Lower leg skin (tissue), 4 donors: ENCODE measurements at regions not wholly inside any gene's neighbourhood (a gene's known extent, or its start where the extent isn't known, plus 50 kb on each side); places are given as distances from the start of the nearest gene placed in this dataset.

Experiments used
- DNase-seq, 2 donors: peaks; one replicate each; pipeline ENCODE4 v3.0.0-alpha.2; 2019; ENCODE audit warnings: low spot score in 2 of 2
- H3K4me3 ChIP-seq: fragments of 200-600 bp; sonication (generic); 2 replicates; pipeline ENCODE4 v1.5.1; 2017; ENCODE audit warnings: mild to moderate bottlenecking, low read depth; ENCODE audit not compliant: poor library complexity, severe bottlenecking
- CTCF ChIP-seq, 3 donors: fragments of 450-650 bp; IDR thresholded peaks; one replicate each; pipeline ENCODE4 v1.5.1; 2016; ENCODE audit warnings: antibody characterized with exemption in 3 of 3, mild to moderate bottlenecking in 3 of 3, moderate library complexity in 2 of 3
- POLR2A ChIP-seq, 2 donors: fragments of 450-650 bp; IDR thresholded peaks; one replicate each; pipeline ENCODE4 v1.6.1; 2016 to 2017; ENCODE audit warnings: antibody characterized with exemption in 2 of 2, mild to moderate bottlenecking in 1 of 2, moderate library complexity in 1 of 2
- WGBS, 2 donors: methylation state at CpG; one replicate each; pipeline ENCODE4 v1.1.5; 2018; 5-methylcytosine and 5-hydroxymethylcytosine counted together
- intact Hi-C: fragments of 100-400 bp; cut with DNase I; formaldehyde crosslinking; loops from one replicate; pipeline ENCODE4 v1.15.0; 2023; ENCODE audit warnings: low total_unique reads

GRCh38 chr2:239514754-239515530 is 114.1 kb upstream of the HDAC4 start:
- TF ChIP-seq CTCF (IDR thresholded peaks at IDR 0.05) (no peak), POLR2A (IDR thresholded peaks at IDR 0.05) (no peak)
- DNase-seq: no peak
- H3K4me3 ChIP-seq: no peak overlapping the region
- intact Hi-C loops: no loop called here
- 78 to 82% methylated on average over 17 to 24 of the region's 24 CpGs for WGBS, 2 donors

DNA sequence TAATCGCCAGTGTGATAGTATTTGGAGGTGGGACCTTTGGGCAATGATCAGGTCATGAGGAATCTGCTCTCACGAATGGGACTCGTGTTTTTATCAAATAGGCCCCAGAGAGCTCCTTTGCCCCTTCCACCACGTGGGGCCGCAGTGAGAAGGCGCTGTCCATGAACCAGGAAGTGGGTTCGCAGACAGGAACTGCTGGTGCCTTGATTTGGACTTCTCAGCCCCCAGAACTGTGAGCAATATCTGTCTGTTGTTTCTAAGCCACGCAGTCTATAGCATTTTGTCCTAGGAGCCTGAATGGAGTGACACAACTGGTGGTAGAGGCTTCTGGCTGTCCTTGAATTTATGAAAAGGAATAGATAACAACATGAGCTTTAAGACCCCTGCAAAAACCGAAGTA is 111.2 kb upstream of the HDAC4 start:
- no peak for DNase-seq
- intact Hi-C loops: no loop called here
- WGBS, 2 donors: 87 to 93% methylated on average over 9 of the region's 9 CpGs
- H3K4me3 ChIP-seq: no peak overlapping the region
- TF ChIP-seq CTCF (IDR thresholded peaks at IDR 0.05): no peak
- TF ChIP-seq POLR2A (IDR thresholded peaks at IDR 0.05): no peak

DNA sequence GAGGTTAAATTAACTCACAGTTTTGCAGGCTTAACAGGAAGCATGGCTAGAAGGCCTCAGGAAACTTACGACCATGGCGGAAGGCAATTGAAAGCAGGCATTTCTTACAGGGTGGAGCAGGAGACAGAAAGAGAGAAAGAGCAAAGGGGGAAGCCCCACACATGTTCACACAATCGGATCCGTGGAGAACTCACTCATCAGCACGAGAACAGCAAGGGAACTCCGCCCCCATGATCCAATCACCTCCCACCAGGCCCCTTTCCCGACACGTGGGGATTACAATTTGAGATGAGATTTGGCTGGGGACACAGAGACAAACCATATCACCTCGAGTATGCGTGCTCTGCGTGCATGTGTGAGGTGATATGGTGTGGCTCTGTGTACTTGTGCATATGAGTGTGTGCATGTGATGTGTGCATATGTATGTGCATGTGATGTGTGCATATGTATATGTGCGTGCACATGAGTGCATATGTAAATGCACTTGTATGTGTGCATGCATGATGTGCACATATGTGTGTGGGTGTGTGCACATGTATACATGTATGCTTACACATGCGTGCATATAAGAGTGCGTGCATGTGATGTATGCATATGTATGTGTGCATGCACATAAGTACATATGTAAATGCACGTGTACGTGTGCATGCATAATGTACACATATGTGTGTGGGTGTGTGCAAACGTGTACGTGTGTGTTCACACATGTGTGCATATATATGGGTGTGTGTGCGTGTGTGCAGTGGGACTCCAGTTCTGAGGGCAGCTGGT is 108.7 kb upstream of the HDAC4 start:
- WGBS, 2 donors: 61 to 62% methylated on average over 19 of the region's 19 CpGs
- no peak for TF ChIP-seq POLR2A (IDR thresholded peaks at IDR 0.05)
- no peak for TF ChIP-seq CTCF (IDR thresholded peaks at IDR 0.05)
- DNase-seq: no peak
- intact Hi-C loops: no loop called here
- no peak overlapping the region for H3K4me3 ChIP-seq

DNA sequence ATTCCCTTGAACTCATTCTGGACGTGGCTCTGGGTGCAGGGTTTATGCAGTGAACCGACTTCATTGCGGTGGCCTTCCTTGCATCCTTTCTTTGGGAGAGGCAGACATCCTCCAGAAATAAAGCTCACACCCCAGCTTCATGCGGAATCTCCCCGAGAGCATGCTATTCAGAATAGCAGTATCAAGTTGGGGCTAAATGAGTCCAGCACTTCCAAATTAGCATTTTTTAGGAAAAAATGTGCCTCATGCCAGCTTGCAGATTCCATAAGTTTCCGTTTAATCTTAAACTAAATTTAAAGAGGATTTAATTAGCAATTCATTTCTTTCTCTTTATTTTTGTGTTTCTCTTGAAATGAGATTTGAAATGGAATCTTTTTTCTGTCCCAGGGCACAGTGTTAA is 107.4 kb upstream of the HDAC4 start:
- TF ChIP-seq CTCF (IDR thresholded peaks at IDR 0.05) (no peak), POLR2A (IDR thresholded peaks at IDR 0.05) (no peak)
- DNase-seq: no peak
- WGBS, 2 donors: 84 to 89% methylated on average over 6 of the region's 6 CpGs
- intact Hi-C loops: no loop called here
- H3K4me3 ChIP-seq: no peak overlapping the region

DNA sequence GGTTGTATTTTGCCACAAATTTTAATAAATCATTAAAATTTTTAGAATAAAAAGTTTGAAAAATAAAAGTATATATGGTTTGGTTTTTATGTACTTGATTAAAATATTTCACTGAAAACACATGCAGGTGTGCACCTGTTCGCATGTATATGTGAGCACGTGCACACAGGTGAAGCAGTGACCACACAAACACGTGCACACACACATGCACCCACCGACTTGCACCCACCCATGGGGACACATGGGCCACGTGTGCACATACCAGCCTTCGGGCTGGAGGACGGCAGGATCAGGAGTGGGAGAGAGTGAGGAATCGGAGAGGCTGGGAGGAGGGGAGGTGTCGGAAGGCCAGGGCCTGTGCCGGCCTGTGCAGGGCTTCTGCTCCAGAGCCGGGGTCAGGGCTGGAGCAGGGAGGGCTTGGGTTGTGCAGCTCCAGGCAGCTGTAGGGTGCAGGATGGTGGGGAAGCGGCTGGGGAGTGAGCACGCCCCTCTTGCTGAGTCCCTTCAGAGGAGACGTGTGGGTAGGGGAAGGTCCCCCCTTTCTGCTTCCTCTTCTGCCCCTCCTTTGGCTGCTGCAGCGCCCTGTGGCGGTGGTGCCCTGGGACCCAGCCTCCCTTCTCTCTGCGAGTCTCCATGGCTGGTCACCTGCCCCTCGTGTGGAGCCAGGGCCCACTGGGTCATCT is 106.9 kb upstream of the HDAC4 start:
- H3K4me3 ChIP-seq: no peak overlapping the region
- DNase-seq: no peak
- WGBS, 2 donors: 83 to 86% methylated on average over 18 of the region's 18 CpGs
- no peak for TF ChIP-seq CTCF (IDR thresholded peaks at IDR 0.05)
- TF ChIP-seq POLR2A (IDR thresholded peaks at IDR 0.05): no peak
- intact Hi-C loops: no loop called here
